GM12878 (cell line): ENCODE measurements at regions not wholly inside any gene's neighbourhood (a gene's known extent, or its start where the extent isn't known, plus 50 kb on each side); places are given as distances from the start of the nearest gene placed in this dataset.

Experiments
- ATAC-seq: fragments of 200-7000 bp; cut with Tn5 transposase; 3 replicates; pipeline ENCODE4 v1.9.1; 2020; ENCODE audit warnings: mild to moderate bottlenecking, moderate library complexity
- BruUV-seq: library from RNA; stranded (reverse); fragments of 400-500 nt; replicated peaks from 2 replicates; lab custom pipeline; 2021; lab: Mats Ljungman, UMichigan
- CTCF ChIA-PET: fragments of 300-600 bp; sonication (Branson Sonifier 250); formaldehyde crosslinking; extraction: SDS; loops from one replicate; lab custom pipeline; 2021; ENCODE audit warnings: inconsistent platforms; lab: Yijun Ruan, JAX
- POLR2A ChIA-PET: fragments of 350-600 bp; formaldehyde crosslinking; extraction: SDS; loops from one replicate; lab custom pipeline; 2021; ENCODE audit warnings: inconsistent platforms; lab: Charles Lee
- RAD21 ChIA-PET: fragments of 300-600 bp; sonication (Branson Sonifier 250); formaldehyde crosslinking; loops from one replicate; lab custom pipeline; 2023; ENCODE audit warnings: antibody characterized with exemption; ENCODE audit not compliant: unreplicated experiment; lab: Charles Lee
- SMC1A ChIA-PET: fragments of 300-600 bp; sonication (Branson Sonifier 250); formaldehyde crosslinking; loops from one replicate; lab custom pipeline; 2023; ENCODE audit not compliant: unreplicated experiment, uncharacterized antibody; lab: Charles Lee
- DNase-seq: peaks from one replicate; pipeline ENCODE4 v3.0.0-alpha.2; 2011; ENCODE audit warnings: low read depth, low spot score
- FAIRE-seq: peaks from 3 replicates; lab custom pipeline; 2011; peaks lifted over from hg19 to GRCh38; lab: Jason Lieb, UNC
- H2AFZ ChIP-seq: 2 replicates; pipeline ENCODE4 v1.6.0; 2011; ENCODE audit warnings: low read depth, low read length, control low read depth; ENCODE audit not compliant: control insufficient read depth
- H3K27ac ChIP-seq: 2 replicates; pipeline ENCODE4 v1.5.1; 2011; ENCODE audit warnings: control low read depth; ENCODE audit not compliant: control insufficient read depth, insufficient read depth
- H3K27me3 ChIP-seq, 2 experiments: replicated peaks in 1 of 2; 2 replicates each; pipeline versions ENCODE4 v1.6.0 to v1.6.1; 2011; ENCODE audit warnings: low read length in 1 of 2; ENCODE audit not compliant: control insufficient read depth in 2 of 2, insufficient read depth in 2 of 2
- H3K36me3 ChIP-seq, 2 experiments: 2 replicates each; pipeline ENCODE4 v1.5.1; 2011; ENCODE audit warnings: low read length in 1 of 2; ENCODE audit not compliant: control insufficient read depth in 2 of 2, insufficient read depth in 2 of 2
- H3K4me1 ChIP-seq: 2 replicates; pipeline ENCODE4 v1.6.1; 2011; ENCODE audit warnings: mild to moderate bottlenecking, low read length, moderate library complexity, mixed read lengths; ENCODE audit not compliant: control insufficient read depth, insufficient read depth
- H3K4me2 ChIP-seq: 2 replicates; pipeline ENCODE4 v1.6.0; 2011; ENCODE audit warnings: control low read depth; ENCODE audit not compliant: control insufficient read depth, insufficient read depth
- H3K4me3 ChIP-seq: fragments of 200-600 bp; sonication (generic); 2 replicates; pipeline ENCODE4 v1.5.1; 2016
- H3K79me2 ChIP-seq: 2 replicates; pipeline ENCODE4 v1.6.0; 2011; ENCODE audit warnings: low read length; ENCODE audit not compliant: control insufficient read depth, insufficient read depth
- H3K9ac ChIP-seq: 2 replicates; pipeline ENCODE4 v1.8.0; 2011; ENCODE audit warnings: low read length, control low read depth, mixed read lengths; ENCODE audit not compliant: control insufficient read depth, insufficient read depth
- H3K9me3 ChIP-seq: replicated peaks from 3 replicates; pipeline ENCODE4 v1.5.1; 2011; ENCODE audit warnings: mild to moderate bottlenecking, low read length; ENCODE audit not compliant: control insufficient read depth, insufficient read depth
- H4K20me1 ChIP-seq: 2 replicates; pipeline ENCODE4 v1.6.0; 2011; ENCODE audit not compliant: control insufficient read depth, insufficient read depth
- CEBPB ChIP-seq, 2 experiments: fragments of 150-350 bp in 1 of 2; IDR thresholded peaks; 2 replicates each; pipeline ENCODE4 v1.6.1; 2012 to 2014; ENCODE audit warnings: low read depth in 2 of 2, low read length in 2 of 2, borderline replicate concordance in 1 of 2, inconsistent platforms in 1 of 2
- E2F8 ChIP-seq: fragments of 450-650 bp; IDR thresholded peaks from 2 replicates; pipeline ENCODE4 v1.6.1; 2018; ENCODE audit warnings: mild to moderate bottlenecking, low read depth, moderate library complexity; ENCODE audit not compliant: partially characterized antibody
- LARP7 ChIP-seq: fragments of 450-650 bp; IDR thresholded peaks from 2 replicates; pipeline ENCODE4 v1.6.1; 2017; ENCODE audit warnings: mild to moderate bottlenecking
- MYB ChIP-seq: fragments of 150-350 bp; IDR thresholded peaks from 2 replicates; pipeline ENCODE4 v1.6.1; 2014; ENCODE audit warnings: mild to moderate bottlenecking, low read depth, low read length, borderline replicate concordance
- NRF1 ChIP-seq: conservative IDR thresholded peaks from 2 replicates; pipeline ENCODE4 v1.6.1; 2011; ENCODE audit warnings: mild to moderate bottlenecking, low read depth, low read length, improper control_type of control experiment
- RELA ChIP-seq: fragments of 450-650 bp; IDR thresholded peaks from 2 replicates; pipeline ENCODE4 v1.8.0; 2014; ENCODE audit warnings: borderline replicate concordance; ENCODE audit not compliant: partially characterized antibody
- TARDBP ChIP-seq: IDR thresholded peaks from 2 replicates; pipeline ENCODE4 v1.6.1; 2016; ENCODE audit warnings: borderline replicate concordance
- ZBTB11 ChIP-seq: fragments of 450-650 bp; formaldehyde crosslinking; IDR thresholded peaks from 2 replicates; pipeline ENCODE4 v1.5.0; 2022; ENCODE audit warnings: mild to moderate bottlenecking, missing genetic modification characterization
- ZNF274 ChIP-seq: IDR thresholded peaks from one replicate; pipeline ENCODE4 v1.8.0; 2011; ENCODE audit not compliant: insufficient read length, insufficient read depth
- ZNF592 ChIP-seq: fragments of 450-650 bp; IDR thresholded peaks from 2 replicates; pipeline ENCODE4 v1.6.1; 2017; ENCODE audit warnings: mild to moderate bottlenecking, moderate library complexity
- ZZZ3 ChIP-seq: IDR thresholded peaks from 2 replicates; pipeline ENCODE4 v1.6.1; 2011; ENCODE audit warnings: low read depth; ENCODE audit not compliant: control insufficient read depth, insufficient read length
- WGBS: methylation state at CpG from one replicate; pipeline ENCODE4 v1.1.6; 2016; ENCODE audit warnings: low lambda C conversion rate; ENCODE audit not compliant: insufficient replicate concordance, insufficient coverage; ENCODE audit errors: missing lambda C conversion rate; 5-methylcytosine and 5-hydroxymethylcytosine counted together
- in situ Hi-C: fragments of 300-500 bp; cut with MboI; formaldehyde crosslinking; loops from 9 replicates; pipeline ENCODE4 v1.14.3; 2018; ENCODE audit warnings: mixed read lengths
- intact Hi-C: fragments of 100-400 bp; cut with micrococcal nuclease; formaldehyde crosslinking; loops from one replicate; pipeline ENCODE4 v1.14.2; 2022; ENCODE audit not compliant: unreplicated experiment

GRCh38 chr7:156141941-156142340, 329.7 kb upstream of the SHH start:
- Histone ChIP-seq H3K9me3 (no peaks in the 10 kb centered on the region), H3K27me3 (no peaks in the 10 kb centered on the region), H4K20me1 (no peaks in the 10 kb centered on the region), H3K9ac (no peak overlapping the region), H3K27ac (no peak overlapping the region), H3K36me3 (no peaks in the 10 kb centered on the region), H3K4me1 (no peaks in the 10 kb centered on the region), H2AFZ (no peak overlapping the region), H3K4me3 (no peak overlapping the region), H3K4me2 (no peak overlapping the region), H3K79me2 (no peaks in the 10 kb centered on the region)
- FAIRE-seq (no peak), DNase-seq (no peak), ATAC-seq (no peak)
- WGBS = 13% methylated on average over 7 of the region's 7 CpGs
- intact Hi-C loops = no loop called here
- in situ Hi-C loops = no loop called here
- ChIA-PET CTCF (no interaction called here), POLR2A (no interaction called here), SMC1A (no interaction called here), RAD21 (no interaction called here)
- BruUV-seq = no TSS peak
- TF ChIP-seq TARDBP (no peak), RELA (no peak), ZBTB11 (no peak), MYB (no peak), ZZZ3 (no peak), ZNF274 (no peak), ZNF592 (no peak), E2F8 (no peak), NRF1 (no peak), CEBPB (IDR thresholded peaks at IDR 0.05; ENCODE audit: borderline replicate concordance in 1 of 2, low read depth in 2 of 2, low read length in 2 of 2) (no peak), LARP7 (no peak)
